Heart right ventricle (tissue), 16 donors: ENCODE measurements at regions not wholly inside any gene's neighbourhood (a gene's known extent, or its start where the extent isn't known, plus 50 kb on each side); places are given as distances from the start of the nearest gene placed in this dataset.

Source experiments
- ATAC-seq, 8 donors: fragments of 200-7000 bp; cut with Tn5 transposase; one replicate each; pipeline ENCODE4 v1.9.1; 2020; ENCODE audit warnings: mild to moderate bottlenecking in 8 of 8, moderate library complexity in 8 of 8, moderate number of reproducible peaks in 1 of 8
- DNase-seq, 2 donors: peaks; one replicate each; pipeline ENCODE4 v3.0.0-alpha.2; 2020
- H3K27ac ChIP-seq, 10 donors: fragments of 200-600 bp; sonication (generic) in 2 of 10; one replicate each; pipeline versions ENCODE4 v1.5.0 to v1.8.0; 2020 to 2022; ENCODE audit warnings: mild to moderate bottlenecking in 3 of 10
- H3K27me3 ChIP-seq, 7 donors: fragments of 200-600 bp; one replicate each; pipeline ENCODE4 v1.8.0; 2021 to 2022; ENCODE audit warnings: mild to moderate bottlenecking in 2 of 7
- H3K36me3 ChIP-seq, 9 donors: fragments of 200-600 bp; sonication (generic) in 1 of 9; one replicate each; pipeline versions ENCODE4 v1.5.0 to v1.8.0; 2020 to 2022; ENCODE audit warnings: mild to moderate bottlenecking in 2 of 9
- H3K4me1 ChIP-seq, 9 donors: fragments of 200-600 bp; sonication (generic) in 1 of 9; one replicate each; pipeline versions ENCODE4 v1.5.0 to v1.8.0; 2020 to 2022; ENCODE audit warnings: mild to moderate bottlenecking in 4 of 9
- H3K4me3 ChIP-seq, 10 donors: fragments of 200-600 bp; sonication (generic) in 2 of 10; one replicate each; pipeline versions ENCODE4 v1.5.0 to v1.8.0; 2020 to 2022; ENCODE audit warnings: mild to moderate bottlenecking in 7 of 10, moderate library complexity in 2 of 10
- H3K9me3 ChIP-seq, 11 donors: fragments of 200-600 bp in 10 of 11; sonication (generic) in 2 of 11; one replicate each; pipeline versions ENCODE4 v1.5.0 to v1.8.0; 2013 to 2022; ENCODE audit warnings: mild to moderate bottlenecking in 2 of 11, control low read depth in 1 of 11, moderate library complexity in 1 of 11
- WGBS, 2 donors: extraction: QIAGEN DNeasy Blood & Tissue Kit; methylation state at CpG; one replicate each; pipeline ENCODE4 v1.1.7; 2013; ENCODE audit warnings: inconsistent platforms in 1 of 2; 5-methylcytosine and 5-hydroxymethylcytosine counted together
- intact Hi-C, 10 donors: fragments of 100-400 bp; cut with DNase I; formaldehyde crosslinking; loops; one replicate each; pipeline versions ENCODE4 v1.11.1 to v1.14.2; 2022
- TF ChIP-seq, protein P1 (sequence below), 9 donors: fragments of 200-600 bp; sonication (generic) in 2 of 9; IDR thresholded peaks; one replicate each; pipeline versions ENCODE4 v1.5.0 to v1.8.0; 2021 to 2022; ENCODE audit warnings: antibody characterized with exemption in 9 of 9, mild to moderate bottlenecking in 5 of 9, moderate library complexity in 1 of 9
- donor health status: Arrhythmogenic right ventricular cardiomyopathy.
- donor health status: ischemic (EF 13 %, LVEDD 7.1; RV severe dilation, severe dysfunction).
- donor health status: healthy with polysubstance abuse.
- donor health status: DM: no; HTN: yes; CAD: no.
- donor health status: DM: no; HTN: no; CAD: no.
- donor health status: ischemic (EF 25% LVEDD 6.9; RV normal size, moderate dysfunction).
- donor health status: ischemic (EF 25% LVEDD 5.7; RV mildly dilated, moderate dysfunction).
- donor health status: healthy.
- donor health status: DM: yes; HTN: yes; CAD: no.
- donor health status: Ischemic cardiomyopathy.
- donor health status: ischemic (EF 35%, LVEDD 5.7; RV mildly dilated, moderate dysfunction).
- donor health status: nonischemic (EF 11% LVEDD 7.7; RV severe dilation, severe dysfunction).
- donor health status: DM: yes; HTN: yes; CAD: no.
- donor health status: PGD.
- donor health status: ischemic (EF 29% LVEDD 5.4; RV normal size, mild dysfunction).
- donor health status: nonischemic (EF 23%, LVEDD 6.1; RV moderate dilation, normal function).

DNA sequence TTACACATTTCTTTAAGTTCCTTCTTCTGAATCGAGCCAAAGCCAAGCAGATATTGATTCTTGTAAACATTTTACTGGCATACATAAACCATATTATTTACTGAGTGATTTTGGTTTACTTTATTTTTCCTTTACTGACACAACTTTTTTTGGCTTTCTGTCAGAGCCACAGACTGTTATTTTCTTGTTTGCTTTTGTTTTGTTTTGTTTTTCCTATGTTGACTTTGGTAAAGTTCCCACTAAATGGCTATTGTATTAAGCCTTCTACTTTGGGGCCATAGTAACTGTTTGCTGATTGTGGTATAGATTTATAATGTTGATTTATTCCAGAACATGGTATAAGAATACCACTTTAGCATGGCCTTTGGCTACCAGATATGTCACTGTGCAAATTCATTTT, 419.4 kb downstream of the DCDC2C start:
- no peaks in the 10 kb centered on the region for H3K4me1 ChIP-seq
- intact Hi-C loops: no loop called here
- no peaks in the 10 kb centered on the region for H3K36me3 ChIP-seq
- WGBS, 2 donors: 42 to 60% methylated on average over 1 of the region's 1 CpG
- TF ChIP-seq, protein P1, sequence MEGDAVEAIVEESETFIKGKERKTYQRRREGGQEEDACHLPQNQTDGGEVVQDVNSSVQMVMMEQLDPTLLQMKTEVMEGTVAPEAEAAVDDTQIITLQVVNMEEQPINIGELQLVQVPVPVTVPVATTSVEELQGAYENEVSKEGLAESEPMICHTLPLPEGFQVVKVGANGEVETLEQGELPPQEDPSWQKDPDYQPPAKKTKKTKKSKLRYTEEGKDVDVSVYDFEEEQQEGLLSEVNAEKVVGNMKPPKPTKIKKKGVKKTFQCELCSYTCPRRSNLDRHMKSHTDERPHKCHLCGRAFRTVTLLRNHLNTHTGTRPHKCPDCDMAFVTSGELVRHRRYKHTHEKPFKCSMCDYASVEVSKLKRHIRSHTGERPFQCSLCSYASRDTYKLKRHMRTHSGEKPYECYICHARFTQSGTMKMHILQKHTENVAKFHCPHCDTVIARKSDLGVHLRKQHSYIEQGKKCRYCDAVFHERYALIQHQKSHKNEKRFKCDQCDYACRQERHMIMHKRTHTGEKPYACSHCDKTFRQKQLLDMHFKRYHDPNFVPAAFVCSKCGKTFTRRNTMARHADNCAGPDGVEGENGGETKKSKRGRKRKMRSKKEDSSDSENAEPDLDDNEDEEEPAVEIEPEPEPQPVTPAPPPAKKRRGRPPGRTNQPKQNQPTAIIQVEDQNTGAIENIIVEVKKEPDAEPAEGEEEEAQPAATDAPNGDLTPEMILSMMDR (IDR thresholded peaks at IDR 0.05): no peak
- no peak for ATAC-seq
- no peak overlapping the region for H3K27ac ChIP-seq
- H3K4me3 ChIP-seq: no peak overlapping the region
- no peak for DNase-seq
- peaks cover 0 to 2% (median 0%) of the 10 kb centered on the region in 7 donors for H3K27me3 ChIP-seq
- peaks cover 0 to 35% (median 5%) of the 10 kb centered on the region in 11 donors for H3K9me3 ChIP-seq

DNA sequence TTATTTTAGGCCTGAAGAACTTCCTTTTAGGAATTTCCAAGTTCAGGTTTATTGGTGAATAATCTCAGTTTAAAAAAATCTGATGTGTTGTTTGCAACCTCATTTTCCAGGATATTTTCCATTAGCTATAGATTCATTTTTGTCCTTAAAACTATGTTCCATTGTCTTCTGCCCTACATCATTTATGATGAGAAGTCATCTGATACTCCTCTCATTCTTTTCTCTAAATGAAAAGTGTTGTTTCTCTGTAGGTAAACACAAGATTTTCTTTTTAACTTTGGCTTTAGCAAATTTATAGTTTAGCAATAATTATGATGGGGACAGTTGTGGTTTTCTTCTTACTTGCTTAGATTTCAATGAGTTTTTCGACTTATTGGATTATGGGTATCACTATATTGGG, 427.3 kb downstream of the DCDC2C start:
- WGBS, 2 donors: 60 to 68% methylated on average over 1 of the region's 1 CpG
- no peak overlapping the region for H3K4me3 ChIP-seq
- ATAC-seq (no peak), DNase-seq (no peak)
- no peak overlapping the region for H3K27ac ChIP-seq
- peaks cover 0 to 3% (median 0%) of the 10 kb centered on the region in 9 donors for H3K4me1 ChIP-seq
- peaks cover 0 to 33% (median 17%) of the 10 kb centered on the region in 11 donors for H3K9me3 ChIP-seq
- intact Hi-C loops: no loop called here
- peaks cover 0 to 2% (median 0%) of the 10 kb centered on the region in 7 donors for H3K27me3 ChIP-seq
- TF ChIP-seq, protein P1 (IDR thresholded peaks at IDR 0.05): no peak
- H3K36me3 ChIP-seq: no peaks in the 10 kb centered on the region

DNA sequence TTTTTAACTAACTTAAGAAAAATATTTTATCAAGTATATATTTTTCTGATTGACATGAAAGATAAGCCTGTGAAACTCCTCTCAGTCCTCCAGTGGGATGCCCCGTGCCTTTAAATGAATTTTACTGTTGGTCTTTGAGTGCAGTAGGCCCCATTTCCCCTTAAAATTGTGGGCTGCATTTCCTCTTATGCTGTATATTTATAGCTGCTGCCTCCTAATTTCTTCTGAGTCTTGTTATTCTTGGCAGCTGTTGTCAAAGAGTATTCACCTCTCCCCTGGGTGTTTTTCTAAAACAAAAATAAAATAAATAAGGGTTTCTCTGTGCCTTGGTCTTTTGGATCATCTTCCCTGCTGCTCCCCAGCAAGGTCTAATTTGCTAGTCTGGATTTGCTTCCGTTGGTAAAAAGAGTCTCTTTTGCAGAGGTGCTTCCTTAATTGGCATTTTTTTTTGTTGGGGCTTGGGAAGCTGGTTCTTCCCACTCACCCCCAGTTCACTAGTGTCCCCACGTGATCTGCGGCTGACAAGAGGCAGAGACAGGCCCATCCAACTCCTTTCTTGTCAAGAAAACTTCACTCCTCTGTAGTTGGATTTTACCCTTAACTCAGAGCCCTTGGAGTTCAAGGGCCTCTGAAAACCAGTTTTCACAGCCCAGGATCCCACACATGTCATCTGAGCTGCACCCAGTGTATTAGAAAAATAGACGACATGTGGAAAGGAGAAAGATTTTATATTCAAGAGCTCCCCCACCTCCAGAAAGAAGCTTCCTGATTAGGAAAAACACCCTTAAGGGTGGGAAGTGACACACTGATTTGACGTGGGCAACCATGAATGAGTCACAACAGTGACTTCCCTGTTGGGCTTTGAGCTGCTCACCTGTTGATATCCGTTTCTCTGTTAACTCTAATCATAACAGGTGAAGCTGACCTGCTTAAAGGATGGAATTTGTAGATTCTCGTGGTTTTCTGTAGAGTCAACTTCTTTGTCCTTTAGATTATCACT, 431.5 kb downstream of the DCDC2C start:
- ATAC-seq: no peak
- H3K9me3 ChIP-seq: peaks cover 0 to 30% (median 17%) of the 10 kb centered on the region in 11 donors
- H3K27ac ChIP-seq: no peak overlapping the region
- TF ChIP-seq, protein P1 (IDR thresholded peaks at IDR 0.05): no peak
- intact Hi-C loops: no loop called here
- H3K27me3 ChIP-seq: no peaks in the 10 kb centered on the region
- peaks cover 0 to 3% (median 0%) of the 10 kb centered on the region in 9 donors for H3K4me1 ChIP-seq
- H3K4me3 ChIP-seq: no peak overlapping the region
- 44 to 57% methylated on average over 8 of the region's 8 CpGs for WGBS, 2 donors
- no peaks in the 10 kb centered on the region for H3K36me3 ChIP-seq
- DNase-seq: no peak

DNA sequence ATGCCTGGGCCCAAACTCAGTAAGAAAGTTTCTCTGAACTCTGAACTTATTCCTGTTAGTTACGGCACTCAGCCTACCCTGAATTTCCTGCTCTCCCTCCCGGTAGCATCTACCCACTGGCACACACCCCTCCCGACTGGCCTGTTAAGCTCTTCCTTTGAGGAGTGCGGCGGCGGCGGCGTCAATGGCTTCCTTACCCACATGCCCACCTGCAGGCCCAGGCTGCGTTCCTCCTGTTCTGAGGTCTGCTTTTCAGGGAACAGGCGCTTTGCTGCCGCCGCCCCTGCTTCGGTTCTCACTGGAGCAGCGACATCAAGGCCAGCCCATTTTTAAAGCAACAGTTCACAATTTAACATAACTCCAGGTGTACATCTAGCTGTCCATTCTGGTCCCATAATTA, 432.4 kb downstream of the DCDC2C start:
- H3K27me3 ChIP-seq: no peaks in the 10 kb centered on the region
- peaks cover 0 to 20% (median 9%) of the 10 kb centered on the region in 11 donors for H3K9me3 ChIP-seq
- no peak overlapping the region for H3K27ac ChIP-seq
- WGBS, 2 donors: 69 to 74% methylated on average over 14 of the region's 14 CpGs
- ATAC-seq (no peak), DNase-seq (no peak)
- H3K36me3 ChIP-seq: no peaks in the 10 kb centered on the region
- H3K4me1 ChIP-seq: peaks cover 0 to 3% (median 0%) of the 10 kb centered on the region in 9 donors
- no peak overlapping the region for H3K4me3 ChIP-seq
- TF ChIP-seq, protein P1 (IDR thresholded peaks at IDR 0.05): no peak
- intact Hi-C loops: no loop called here
